Vagina (tissue), 2 donors: ENCODE measurements at regions not wholly inside any gene's neighbourhood (a gene's known extent, or its start where the extent isn't known, plus 50 kb on each side); places are given as distances from the start of the nearest gene placed in this dataset.

Experiments
- DNase-seq, 2 donors: peaks; one replicate each; pipeline ENCODE4 v3.0.0-alpha.2; 2017; ENCODE audit errors: extremely low spot score in 2 of 2
- H3K27ac ChIP-seq: fragments of 200-600 bp; sonication (generic); one replicate; pipeline ENCODE4 v1.5.1; 2019
- H3K27me3 ChIP-seq: fragments of 200-600 bp; sonication (generic); one replicate; pipeline ENCODE4 v1.5.1; 2019
- H3K36me3 ChIP-seq, 2 donors: fragments of 200-600 bp; sonication (generic); one replicate each; pipeline ENCODE4 v1.5.1; 2017 to 2019
- H3K4me1 ChIP-seq: fragments of 200-600 bp; sonication (generic); one replicate; pipeline ENCODE4 v1.5.1; 2019
- H3K4me3 ChIP-seq, 2 donors: fragments of 200-600 bp; sonication (generic); 1 replicate in 1 of 2; 2 replicates in 1 of 2; pipeline ENCODE4 v1.5.1; 2016 to 2019
- H3K9me3 ChIP-seq: fragments of 200-600 bp; sonication (generic); one replicate; pipeline ENCODE4 v1.5.1; 2019
- POLR2A ChIP-seq, 2 donors: fragments of 450-650 bp; IDR thresholded peaks; one replicate each; pipeline ENCODE4 v1.6.1; 2017; ENCODE audit warnings: antibody characterized with exemption in 2 of 2, mild to moderate bottlenecking in 2 of 2, moderate library complexity in 2 of 2
- POLR2AphosphoS5 ChIP-seq, 2 donors: sonication (generic); formaldehyde crosslinking; IDR thresholded peaks; one replicate each; pipeline ENCODE4 v1.9.0; 2017; ENCODE audit warnings: antibody characterized with exemption in 2 of 2, mild to moderate bottlenecking in 2 of 2, low read depth in 1 of 2; ENCODE audit not compliant: insufficient read depth in 1 of 2
- intact Hi-C: fragments of 100-400 bp; cut with DNase I; formaldehyde crosslinking; loops from one replicate; pipeline ENCODE4 v1.15.1; 2023
- TF ChIP-seq, protein P1 (sequence below), 3 experiments: fragments of 450-650 bp in 2 of 3; fragments of 200-600 bp in 1 of 3; sonication (generic) in 1 of 3; IDR thresholded peaks; one replicate each; pipeline ENCODE4 v1.5.1; 2017 to 2019; ENCODE audit warnings: antibody characterized with exemption in 3 of 3, mild to moderate bottlenecking in 2 of 3, moderate library complexity in 2 of 3

DNA sequence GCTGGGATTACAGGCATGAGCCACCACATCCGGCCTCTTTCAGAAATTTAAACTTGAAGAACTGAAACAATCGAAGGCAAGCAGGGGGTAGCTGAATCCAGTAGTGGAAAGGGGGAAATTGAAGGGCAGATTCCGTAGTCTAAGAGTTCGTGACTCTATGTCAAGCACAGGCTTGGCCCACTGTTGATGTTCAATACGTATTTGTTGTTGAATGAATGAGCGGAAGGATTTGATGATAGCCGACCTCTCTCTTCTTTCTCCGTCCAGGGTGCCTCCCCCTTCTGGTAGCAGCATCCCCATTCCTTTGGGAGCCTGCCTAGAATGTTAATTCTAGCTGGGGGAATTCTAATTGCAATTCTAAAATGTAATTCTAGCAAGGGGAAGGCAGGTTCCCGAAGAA, 59.8 kb upstream of the MED13L start:
- H3K27me3 ChIP-seq = no peaks in the 10 kb centered on the region
- H3K4me1 ChIP-seq = no peaks in the 10 kb centered on the region
- H3K27ac ChIP-seq = no peak overlapping the region
- no peaks in the 10 kb centered on the region for H3K9me3 ChIP-seq
- no peak overlapping the region for H3K4me3 ChIP-seq
- TF ChIP-seq POLR2A (IDR thresholded peaks at IDR 0.05) = no peak
- TF ChIP-seq POLR2AphosphoS5 (IDR thresholded peaks at IDR 0.05; ENCODE audit: insufficient read depth in 1 of 2, low read depth in 1 of 2) = no peak
- TF ChIP-seq, protein P1, sequence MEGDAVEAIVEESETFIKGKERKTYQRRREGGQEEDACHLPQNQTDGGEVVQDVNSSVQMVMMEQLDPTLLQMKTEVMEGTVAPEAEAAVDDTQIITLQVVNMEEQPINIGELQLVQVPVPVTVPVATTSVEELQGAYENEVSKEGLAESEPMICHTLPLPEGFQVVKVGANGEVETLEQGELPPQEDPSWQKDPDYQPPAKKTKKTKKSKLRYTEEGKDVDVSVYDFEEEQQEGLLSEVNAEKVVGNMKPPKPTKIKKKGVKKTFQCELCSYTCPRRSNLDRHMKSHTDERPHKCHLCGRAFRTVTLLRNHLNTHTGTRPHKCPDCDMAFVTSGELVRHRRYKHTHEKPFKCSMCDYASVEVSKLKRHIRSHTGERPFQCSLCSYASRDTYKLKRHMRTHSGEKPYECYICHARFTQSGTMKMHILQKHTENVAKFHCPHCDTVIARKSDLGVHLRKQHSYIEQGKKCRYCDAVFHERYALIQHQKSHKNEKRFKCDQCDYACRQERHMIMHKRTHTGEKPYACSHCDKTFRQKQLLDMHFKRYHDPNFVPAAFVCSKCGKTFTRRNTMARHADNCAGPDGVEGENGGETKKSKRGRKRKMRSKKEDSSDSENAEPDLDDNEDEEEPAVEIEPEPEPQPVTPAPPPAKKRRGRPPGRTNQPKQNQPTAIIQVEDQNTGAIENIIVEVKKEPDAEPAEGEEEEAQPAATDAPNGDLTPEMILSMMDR (IDR thresholded peaks at IDR 0.05) = no peak
- DNase-seq = no peak
- intact Hi-C loops = no loop called here
- no peaks in the 10 kb centered on the region for H3K36me3 ChIP-seq

DNA sequence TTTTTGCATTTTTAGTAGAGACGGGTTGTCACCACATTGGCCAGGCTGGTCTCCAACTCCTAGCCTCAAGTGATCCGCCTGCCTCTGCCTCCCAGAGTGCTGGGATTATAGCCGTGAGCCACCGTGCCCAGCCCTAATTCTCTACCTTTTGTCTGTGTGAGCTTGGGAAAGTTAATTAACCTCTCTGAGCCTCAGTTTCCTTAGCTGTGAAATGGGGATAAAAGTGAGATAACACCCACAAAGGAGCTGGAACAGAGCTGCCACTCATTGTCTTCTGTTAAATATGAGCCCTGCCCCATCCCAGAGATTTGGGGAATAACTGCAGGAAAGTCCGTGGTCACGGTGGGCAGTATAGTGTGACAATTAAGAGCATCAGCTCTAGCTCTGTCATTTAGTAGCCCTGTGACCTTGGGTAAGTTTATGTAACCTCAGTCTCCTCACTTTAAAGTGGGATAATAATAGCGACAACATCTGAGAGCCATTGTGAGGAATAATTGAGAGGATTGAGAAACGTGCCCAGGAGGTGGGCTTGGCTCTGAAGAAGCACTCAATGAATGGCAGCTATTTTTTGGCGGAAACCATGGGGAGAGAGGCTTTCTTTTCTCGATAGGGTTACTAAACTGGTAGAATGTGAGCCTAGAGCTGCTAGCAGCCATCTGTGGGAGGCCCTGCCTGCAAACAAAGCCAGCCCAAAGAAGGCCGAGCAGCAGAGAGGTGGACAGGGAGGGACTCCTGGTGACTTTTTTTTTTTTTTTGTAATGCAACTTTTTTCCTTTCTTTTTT, 60.8 kb upstream of the MED13L start:
- TF ChIP-seq POLR2A (IDR thresholded peaks at IDR 0.05) (no peak), POLR2AphosphoS5 (IDR thresholded peaks at IDR 0.05; ENCODE audit: insufficient read depth in 1 of 2, low read depth in 1 of 2) (no peak)
- TF ChIP-seq, protein P1 (IDR thresholded peaks at IDR 0.05) = no peak
- no peaks in the 10 kb centered on the region for H3K4me1 ChIP-seq

DNA sequence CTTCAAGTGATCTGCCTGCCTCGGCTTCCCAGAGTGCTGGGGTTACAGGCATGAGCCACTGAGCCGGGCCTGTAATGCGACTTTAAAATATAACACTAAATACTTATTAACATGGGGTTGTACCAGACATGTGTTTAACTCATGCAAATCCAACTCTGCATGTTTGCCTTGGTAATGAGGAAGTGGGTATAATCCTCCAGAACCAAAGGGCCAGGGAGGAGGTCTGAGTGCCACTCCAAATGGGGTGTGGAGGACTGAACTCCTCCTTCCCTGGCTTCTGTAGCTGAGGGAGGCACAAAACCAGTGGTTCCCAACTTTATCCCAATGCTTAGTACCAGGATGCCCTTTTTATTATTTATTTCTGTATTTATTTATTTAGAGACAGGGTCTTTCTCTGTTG, 61.6 kb upstream of the MED13L start:
- H3K4me1 ChIP-seq = no peaks in the 10 kb centered on the region
- TF ChIP-seq POLR2AphosphoS5 (IDR thresholded peaks at IDR 0.05; ENCODE audit: insufficient read depth in 1 of 2, low read depth in 1 of 2) = no peak
- TF ChIP-seq, protein P1 (IDR thresholded peaks at IDR 0.05) = no peak
- TF ChIP-seq POLR2A (IDR thresholded peaks at IDR 0.05) = no peak
- H3K36me3 ChIP-seq = no peaks in the 10 kb centered on the region
- no peak for DNase-seq
- no peak overlapping the region for H3K4me3 ChIP-seq
- intact Hi-C loops = no loop called here
- H3K27me3 ChIP-seq = no peaks in the 10 kb centered on the region
- H3K9me3 ChIP-seq = no peaks in the 10 kb centered on the region
- no peak overlapping the region for H3K27ac ChIP-seq

More for the DNA sequence above, 60.8 kb upstream of the MED13L start:
- Histone ChIP-seq H3K27ac (no peak overlapping the region), H3K36me3 (no peaks in the 10 kb centered on the region), H3K4me3 (no peak overlapping the region), H3K27me3 (no peaks in the 10 kb centered on the region), H3K9me3 (no peaks in the 10 kb centered on the region)
- no peak for DNase-seq
- intact Hi-C loops = no loop called here

DNA sequence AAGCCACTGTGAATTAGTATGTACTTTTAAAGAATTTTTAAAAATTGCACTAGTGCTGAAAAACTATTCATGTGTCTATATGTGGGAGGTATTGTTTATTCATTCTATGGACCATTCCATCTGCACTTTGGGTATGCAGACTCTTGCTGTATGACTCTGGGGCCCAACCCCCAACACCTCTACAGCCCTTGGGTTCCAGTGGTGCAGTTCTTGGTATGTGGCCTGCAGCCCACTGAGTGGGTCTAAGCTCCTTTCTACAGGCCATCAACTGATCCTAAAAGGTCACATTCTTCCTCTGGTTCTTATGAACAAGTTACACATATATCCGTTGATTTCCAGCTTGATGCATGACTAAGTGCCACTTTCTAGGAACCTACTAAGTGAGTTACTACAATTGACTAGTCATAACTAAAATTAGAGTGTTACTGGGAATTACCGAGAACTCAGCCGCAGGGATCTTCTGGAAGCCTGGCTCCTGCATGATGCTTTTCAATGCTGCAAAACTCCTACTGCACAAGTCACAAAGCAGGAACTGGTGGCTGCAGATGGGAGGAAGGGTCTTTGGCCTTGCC, 62.4 kb upstream of the MED13L start:
- Histone ChIP-seq H3K36me3 (no peaks in the 10 kb centered on the region), H3K4me3 (no peak overlapping the region), H3K27ac (no peak overlapping the region), H3K27me3 (no peaks in the 10 kb centered on the region), H3K4me1 (no peaks in the 10 kb centered on the region), H3K9me3 (no peaks in the 10 kb centered on the region)
- TF ChIP-seq, protein P1 (IDR thresholded peaks at IDR 0.05) = no peak
- TF ChIP-seq POLR2A (IDR thresholded peaks at IDR 0.05) = no peak
- no peak for TF ChIP-seq POLR2AphosphoS5 (IDR thresholded peaks at IDR 0.05; ENCODE audit: insufficient read depth in 1 of 2, low read depth in 1 of 2)
- DNase-seq = no peak
- intact Hi-C loops = no loop called here

DNA sequence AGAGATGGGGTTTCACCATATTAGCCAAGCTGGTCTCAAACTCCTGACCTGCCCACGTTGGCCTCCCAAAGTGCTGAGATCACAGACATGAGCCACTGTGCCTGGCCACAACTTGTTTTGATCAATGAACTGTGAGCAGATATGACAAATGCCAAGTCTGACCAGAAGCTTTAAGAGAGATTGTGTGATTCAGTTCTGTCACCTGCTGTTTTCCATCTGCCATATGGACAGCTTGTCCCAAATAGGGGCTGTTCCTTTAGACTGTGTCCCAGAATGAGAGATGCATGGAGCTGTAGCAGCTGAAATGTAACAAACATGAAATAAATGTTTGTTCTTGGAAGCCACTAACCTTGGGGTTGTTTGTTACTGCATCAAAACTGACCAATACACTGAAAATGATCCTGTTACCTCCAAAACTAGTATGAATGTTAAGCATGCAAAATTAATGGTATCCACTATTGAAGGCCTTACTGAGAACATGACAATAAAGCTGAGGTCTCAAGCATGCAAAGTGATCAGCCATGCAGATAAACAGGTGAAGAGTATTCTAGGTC, 65.9 kb upstream of the MED13L start:
- intact Hi-C loops = no loop called here
- Histone ChIP-seq H3K36me3 (no peaks in the 10 kb centered on the region), H3K27me3 (no peaks in the 10 kb centered on the region), H3K4me3 (no peak overlapping the region), H3K27ac (no peak overlapping the region), H3K9me3 (no peaks in the 10 kb centered on the region), H3K4me1 (peaks cover 13% of the 10 kb centered on the region)
- no peak for DNase-seq
- TF ChIP-seq POLR2AphosphoS5 (IDR thresholded peaks at IDR 0.05; ENCODE audit: insufficient read depth in 1 of 2, low read depth in 1 of 2) = no peak
- TF ChIP-seq, protein P1 (IDR thresholded peaks at IDR 0.05) = no peak
- no peak for TF ChIP-seq POLR2A (IDR thresholded peaks at IDR 0.05)
